GM10847 (cell line): ENCODE measurements at regions not wholly inside any gene's neighbourhood (a gene's known extent, or its start where the extent isn't known, plus 50 kb on each side); places are given as distances from the start of the nearest gene placed in this dataset.

Experiments
- POLR2A ChIP-seq: IDR thresholded peaks from 2 replicates; pipeline ENCODE4 v1.6.1; 2011; ENCODE audit not compliant: insufficient read length; ENCODE audit errors: extremely low read depth

GRCh38 chr6:158897236-158897635 is 78.1 kb upstream of the EZR start:
- no peak for TF ChIP-seq POLR2A

DNA sequence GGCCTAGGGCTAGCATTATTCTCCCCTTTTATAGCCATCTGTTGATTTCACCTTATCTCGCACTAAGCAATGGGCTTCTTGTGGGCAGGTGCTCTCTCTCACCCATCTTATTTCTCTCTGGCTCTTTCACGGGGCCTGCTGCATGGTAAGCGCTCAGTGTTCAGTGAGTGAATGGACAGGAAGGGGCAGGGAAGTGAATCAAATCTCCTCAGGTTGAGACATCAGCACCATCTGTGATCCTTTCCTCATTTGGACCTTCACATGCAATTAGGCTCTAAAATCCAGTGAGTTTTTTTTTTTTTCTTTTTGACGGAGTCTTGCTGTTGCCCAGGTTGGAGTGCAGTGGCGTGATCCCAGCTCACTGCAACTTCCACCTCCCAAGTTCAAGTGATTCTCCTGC is 76.5 kb upstream of the EZR start:
- no peak for TF ChIP-seq POLR2A

DNA sequence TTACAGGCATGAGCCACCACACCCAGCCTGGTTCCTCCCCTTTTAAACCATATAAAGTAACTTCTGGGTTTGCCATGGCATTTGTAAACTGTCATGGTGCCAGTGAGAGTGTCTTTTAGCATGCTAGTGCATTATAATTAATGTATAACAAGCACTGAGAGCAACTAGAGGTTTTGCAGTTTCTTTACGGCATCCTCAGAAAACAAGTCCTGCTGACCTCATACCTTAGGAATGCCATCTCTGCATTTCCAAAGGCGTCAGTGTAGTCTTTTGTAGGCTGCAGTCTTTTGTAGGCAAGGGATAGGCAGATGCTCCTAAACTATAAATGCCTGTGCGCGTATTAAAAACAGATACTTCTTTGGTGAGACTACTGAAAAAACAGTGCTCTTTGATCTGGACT is 75.0 kb upstream of the EZR start:
- no peak for TF ChIP-seq POLR2A

DNA sequence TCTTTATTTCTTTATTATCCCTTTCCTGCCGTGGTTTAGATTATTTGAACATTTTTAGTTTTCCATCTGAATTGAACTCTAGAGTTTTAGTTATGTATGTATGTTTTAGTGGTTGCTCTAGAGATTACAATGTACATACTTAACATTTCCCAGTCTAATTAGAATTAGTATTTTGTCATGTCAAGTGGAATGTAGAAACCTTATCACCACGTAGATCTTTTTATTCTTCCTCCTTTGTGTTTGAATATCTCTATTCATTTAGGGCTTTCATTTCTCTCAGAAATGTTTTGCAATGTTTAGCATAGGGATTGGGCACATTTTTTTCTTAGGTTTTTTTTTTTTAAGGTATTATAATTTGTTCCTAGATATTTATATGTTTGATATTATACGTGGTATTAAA is 73.1 kb upstream of the EZR start:
- TF ChIP-seq POLR2A, result no peak

- no peak for TF ChIP-seq POLR2A
Measured at GRCh38 chr6:158879180-158879579, 60.0 kb upstream of the EZR start.

DNA sequence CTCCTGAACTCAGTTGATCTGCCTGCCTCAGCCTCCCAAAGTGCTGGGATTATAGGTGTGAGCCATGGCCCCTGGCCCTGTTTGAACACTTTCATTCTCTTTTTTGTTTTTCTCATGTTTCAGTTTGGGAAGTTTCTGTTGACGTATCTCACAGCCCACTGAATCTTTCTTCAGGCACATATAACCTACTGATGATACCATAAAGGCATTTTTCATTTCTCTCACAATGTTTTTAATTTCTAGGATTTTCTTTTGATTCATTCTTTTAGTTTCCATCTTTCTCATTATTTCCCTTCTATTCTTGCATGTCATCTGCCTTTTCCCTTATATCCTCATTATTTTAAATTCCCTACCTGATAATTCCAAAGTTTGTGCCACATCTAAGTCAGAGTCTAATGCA is 58.5 kb upstream of the EZR start:
- no peak for TF ChIP-seq POLR2A

DNA sequence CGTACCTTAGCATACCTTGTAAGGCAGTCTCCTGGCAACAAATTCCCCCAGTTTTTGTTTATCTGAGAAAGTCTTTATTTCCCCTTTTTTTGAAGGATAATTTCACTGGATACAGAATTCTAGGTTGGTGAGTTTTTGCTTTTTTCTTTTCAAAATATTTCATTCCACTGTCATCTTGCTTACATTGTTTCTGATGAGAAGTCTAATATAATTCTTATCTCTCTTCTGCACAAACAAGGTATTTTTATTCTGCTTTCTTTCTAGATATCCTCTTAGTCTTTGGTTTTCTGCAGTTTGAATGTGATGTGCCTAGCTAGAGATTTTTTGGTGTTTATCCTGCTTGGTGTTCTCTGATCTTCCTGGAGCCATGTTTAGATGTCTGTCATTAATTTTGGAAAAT is 57.7 kb upstream of the EZR start:
- TF ChIP-seq POLR2A, result no peak

- TF ChIP-seq POLR2A, result no peak
Measured at GRCh38 chr6:158870649-158870957, 51.4 kb upstream of the EZR start.

DNA sequence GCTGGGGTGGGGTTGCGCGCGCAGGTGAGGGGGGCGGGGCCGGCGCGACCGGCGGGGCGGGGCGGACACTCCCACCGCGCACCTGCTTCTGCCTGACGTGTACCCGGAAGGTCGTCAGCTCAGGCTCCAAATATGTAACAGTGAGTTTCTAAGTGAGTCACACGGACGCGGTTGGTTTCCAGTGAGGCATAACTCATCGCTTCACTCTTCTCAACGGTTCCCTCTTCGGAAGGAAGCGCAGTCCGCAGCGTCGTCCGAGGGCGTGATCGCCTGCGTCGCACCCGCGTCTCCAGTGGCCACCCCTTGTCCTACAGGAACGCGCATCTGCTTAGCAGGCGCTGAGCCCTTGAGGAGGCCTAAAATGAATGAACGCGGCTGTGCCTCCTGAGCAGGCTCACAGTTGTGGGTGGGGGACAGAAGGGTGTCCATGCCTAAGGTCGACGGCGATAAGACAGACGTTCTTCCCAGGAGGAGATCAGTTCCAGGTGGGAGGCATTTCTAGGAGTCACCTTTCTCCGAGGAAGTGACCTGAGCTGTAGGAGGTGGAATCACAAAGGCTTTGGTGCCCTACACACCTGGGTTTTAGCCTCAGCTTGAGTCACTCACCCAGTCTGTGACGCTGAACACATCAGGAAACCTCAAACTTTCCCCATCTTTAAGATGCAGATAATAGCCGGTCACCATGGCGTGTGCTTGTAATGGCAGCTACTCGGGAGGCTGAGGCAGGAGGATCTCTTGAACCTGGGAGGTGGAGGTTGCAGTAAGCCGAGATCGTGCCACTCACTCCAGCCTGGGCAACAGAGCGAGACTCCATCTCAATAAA is 50.9 kb upstream of the EZR start:
- TF ChIP-seq POLR2A, result peak; percentile 66

DNA sequence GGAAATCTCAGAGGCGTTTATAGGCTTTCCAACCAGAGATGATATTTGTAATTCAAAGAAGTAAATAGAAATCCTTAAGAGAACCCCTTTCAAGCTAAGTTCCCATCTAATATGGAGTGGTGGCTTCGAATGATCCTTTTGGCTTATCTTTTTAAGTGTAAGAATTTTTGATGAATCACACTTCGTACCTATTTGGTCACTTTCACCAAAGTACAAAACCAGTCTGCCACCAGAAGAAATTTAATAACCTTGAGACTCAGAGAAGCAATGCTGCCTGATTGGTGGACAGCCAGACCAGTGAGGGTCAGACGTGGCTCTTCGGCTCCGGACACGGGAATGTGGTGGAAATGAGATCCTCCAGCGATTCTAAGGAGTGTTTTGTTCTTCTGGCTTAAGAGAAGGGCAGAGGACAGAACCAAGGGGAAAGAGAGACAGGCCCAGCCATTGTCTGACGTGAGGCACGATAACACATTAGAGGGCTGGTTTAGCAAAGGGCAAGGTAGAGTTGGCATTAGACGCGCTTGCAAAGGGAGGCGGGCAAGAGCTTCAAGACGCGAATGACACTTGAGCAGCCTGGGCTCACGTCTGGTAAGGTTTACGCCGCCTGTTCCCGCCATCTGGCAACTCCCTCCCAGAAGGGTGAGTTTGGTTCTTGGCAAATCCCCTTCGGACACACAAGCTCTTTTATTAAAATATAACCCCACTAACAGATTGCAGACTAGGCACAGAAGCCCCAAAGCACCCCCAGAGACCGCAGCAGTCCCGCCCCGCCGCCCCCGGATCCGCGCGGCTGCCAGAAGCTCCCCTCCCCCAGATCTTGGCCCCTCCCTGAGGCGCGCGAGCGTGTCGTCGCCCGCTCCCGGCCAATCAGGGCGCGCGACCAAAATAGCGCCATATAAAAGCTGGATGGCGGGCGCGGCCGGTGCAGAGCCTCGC is 50.0 kb upstream of the EZR start:
- TF ChIP-seq POLR2A, result peak; percentile 31
